ENCODE measurements at regions not wholly inside any gene's neighbourhood (a gene's known extent, or its start where the extent isn't known, plus 50 kb on each side); places are given as distances from the start of the nearest gene placed in this dataset.
"Not testable (repeated sequence)": the region's sequence is repeated elsewhere in the genome, so short reads cannot be mapped to it uniquely, and the experiment has no call there.

DNA sequence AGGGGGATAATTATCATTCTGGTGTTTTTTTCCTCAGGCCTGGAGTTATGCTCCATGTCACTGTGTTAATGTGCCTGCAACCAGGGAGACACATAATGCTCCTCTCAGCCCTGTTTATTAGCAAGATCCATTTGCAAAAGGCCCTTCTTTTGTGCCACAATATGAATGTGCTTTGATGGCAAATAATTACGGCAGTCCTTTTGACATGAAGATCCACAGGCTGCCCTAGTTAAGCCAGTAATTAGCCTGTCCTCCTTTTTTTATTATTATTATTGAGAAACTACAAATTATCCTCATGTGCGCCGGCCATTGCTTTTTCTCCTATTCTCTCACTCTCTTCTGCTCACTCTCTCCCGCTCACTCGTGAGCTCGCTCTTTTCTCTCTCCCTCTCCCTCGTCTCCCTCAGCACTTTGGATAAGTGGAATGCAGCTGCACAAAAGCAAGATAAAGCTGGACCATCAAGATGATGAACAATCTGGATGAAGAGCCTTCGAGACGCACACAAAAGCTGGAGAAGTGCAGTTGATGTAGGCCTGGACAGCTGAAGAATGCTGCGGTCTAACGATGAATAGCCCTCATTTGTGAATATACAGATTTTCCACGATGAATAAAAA, 762.3 kb downstream of the BCL11A start:
- DNase-seq (ENCODE audit: low read depth) = no peak

DNA sequence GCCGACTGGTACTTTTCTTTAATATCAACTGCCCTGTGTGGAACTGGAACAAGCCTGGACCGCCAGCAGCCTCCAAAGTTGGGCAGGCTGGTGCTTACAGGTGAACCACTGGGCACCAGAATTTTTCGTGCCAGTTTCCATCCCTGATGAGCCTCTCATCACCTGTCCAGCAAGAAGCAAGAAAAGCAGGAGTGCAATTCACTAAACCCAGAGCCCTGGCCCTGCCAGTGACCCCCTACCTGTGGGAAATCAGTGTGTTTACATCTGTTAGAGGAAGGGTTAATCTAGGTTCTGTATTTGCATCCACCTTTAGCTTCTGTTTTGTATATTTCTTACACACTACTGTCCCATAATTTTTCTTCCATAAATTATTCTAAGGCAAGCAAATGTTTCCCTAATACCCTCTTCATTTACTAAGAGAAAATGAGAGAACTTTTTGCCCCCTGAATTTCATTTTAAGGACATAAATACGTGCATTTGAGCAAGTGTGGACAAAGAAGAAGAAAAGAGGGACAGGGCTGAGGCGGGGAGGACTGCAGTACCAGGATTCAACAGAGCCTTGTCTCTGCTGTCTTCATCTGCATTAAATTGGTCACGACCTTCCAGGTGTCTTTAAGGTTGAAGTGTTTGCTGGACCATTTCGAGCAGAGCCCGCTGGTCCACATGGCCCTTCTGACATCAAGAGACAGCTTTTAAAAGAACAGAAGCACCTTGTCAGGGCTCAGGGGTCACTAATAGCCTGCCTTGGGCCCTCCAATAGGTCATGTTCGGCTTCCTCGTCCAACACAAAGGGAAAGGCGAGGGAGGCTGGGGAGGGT, 763.1 kb downstream of the BCL11A start:
- no peak for DNase-seq (ENCODE audit: low read depth)

DNA sequence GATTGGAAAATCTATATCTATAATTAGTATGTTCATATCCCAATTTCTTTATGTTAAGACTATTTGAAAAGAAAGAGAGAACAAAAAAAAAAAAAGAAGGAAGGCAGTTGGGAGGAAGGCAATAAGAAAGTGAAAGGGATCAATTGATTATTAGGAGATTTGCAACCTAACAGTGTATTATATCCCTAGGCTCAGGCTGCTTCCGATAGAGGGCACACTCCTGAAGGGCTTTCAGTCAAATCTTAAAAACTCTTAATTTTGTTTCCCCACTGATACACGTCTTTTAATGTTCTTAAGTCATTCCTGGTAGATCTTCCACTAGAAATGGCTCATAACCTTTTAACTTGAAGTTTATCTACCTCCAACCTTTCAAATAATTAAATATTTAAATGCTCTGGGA, 763.9 kb downstream of the BCL11A start:
- no peak for DNase-seq (ENCODE audit: low read depth)

DNA sequence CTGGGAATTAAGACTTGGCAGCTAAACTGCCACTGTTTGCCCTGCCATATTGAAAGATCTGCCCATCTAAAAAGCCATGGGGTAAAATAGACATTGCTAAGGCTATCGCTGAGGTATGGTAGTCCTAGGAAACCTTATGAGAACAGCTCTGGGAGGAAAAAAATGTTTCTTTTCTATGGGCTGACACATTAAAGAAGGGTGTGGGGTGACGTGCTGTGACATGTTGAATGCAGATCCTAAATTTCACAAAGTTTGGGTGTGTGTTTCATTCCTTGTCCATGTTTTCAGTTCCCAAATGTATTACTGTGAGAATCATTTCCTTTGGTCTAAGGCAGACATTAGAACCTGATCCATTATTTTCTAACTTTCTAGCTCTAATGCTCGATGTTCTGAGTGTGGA, 766.4 kb downstream of the BCL11A start:
- DNase-seq (ENCODE audit: low read depth) = no peak

DNA sequence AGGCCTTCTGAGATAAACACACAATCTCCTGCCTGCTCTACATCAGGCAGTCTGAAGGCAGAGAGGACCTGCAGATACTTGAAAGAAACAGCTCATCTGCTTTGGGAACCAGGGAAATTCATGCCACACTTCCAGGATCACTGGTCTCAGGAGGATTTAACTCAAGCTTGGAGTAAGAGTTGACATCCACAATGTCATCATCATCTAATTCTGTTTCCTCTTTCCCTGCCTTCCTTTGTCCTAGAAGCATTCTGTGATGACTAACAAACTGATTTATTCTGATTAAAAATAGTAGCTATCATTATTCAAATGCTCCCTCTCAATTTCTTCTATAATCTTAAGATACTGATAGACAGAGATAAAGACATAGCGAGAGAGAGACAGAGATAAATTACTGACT, 766.8 kb downstream of the BCL11A start:
- no peak for DNase-seq (ENCODE audit: low read depth)

DNA sequence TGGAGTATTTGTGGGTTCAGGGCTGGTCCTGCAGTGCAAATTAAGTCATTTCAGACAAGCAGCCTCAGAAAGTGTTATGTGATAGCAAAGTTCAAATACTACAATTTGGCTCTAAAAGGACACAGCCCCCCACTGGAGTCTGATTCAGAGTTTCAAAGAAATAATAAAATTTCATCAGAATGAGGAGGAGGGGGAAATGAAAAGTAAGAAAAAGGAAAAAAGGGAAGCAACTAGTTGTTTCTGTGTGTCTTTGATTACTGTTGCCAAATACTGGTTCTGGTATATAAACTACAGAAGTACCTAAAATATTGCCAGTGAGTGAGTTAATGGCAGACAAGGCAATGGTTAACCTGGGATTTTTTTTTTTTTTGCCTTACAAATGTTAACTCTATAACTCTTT, 773.9 kb downstream of the BCL11A start:
- no peak for DNase-seq (ENCODE audit: low read depth)

DNA sequence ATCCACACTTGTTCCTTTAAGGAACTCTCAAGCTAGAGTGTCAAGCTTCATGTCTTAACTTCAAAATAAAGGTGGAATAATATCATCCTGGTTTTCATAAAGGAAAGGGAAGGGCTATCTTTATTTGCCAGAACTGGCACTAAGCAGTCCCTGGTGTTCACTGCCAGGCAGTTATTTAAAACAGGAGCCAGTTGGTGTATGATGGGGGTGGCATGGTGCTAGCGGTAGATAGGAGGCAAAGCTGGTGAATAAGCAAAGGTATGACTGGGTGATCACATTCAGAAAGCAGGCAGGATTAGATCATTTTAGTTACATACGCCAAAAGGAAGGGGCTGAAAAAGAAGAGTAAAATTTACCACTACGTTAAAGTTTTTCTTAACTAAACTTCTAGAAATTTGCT, 776.3 kb downstream of the BCL11A start:
- DNase-seq (ENCODE audit: low read depth) = no peak

DNA sequence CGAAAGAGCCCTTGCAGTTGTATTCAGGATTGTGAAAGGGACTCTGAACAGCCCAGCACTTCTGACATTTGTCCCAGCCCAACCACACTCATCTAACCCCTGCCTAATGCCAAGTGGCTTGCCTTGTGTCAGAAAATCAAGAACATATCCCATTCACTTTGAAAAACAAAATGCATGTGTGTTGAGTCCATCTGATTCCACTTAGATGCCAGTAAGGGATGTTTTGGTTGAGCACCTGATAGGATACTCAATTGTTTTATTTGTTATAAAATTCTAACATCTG, 776.8 kb downstream of the BCL11A start:
- no peak for DNase-seq (ENCODE audit: low read depth)

DNA sequence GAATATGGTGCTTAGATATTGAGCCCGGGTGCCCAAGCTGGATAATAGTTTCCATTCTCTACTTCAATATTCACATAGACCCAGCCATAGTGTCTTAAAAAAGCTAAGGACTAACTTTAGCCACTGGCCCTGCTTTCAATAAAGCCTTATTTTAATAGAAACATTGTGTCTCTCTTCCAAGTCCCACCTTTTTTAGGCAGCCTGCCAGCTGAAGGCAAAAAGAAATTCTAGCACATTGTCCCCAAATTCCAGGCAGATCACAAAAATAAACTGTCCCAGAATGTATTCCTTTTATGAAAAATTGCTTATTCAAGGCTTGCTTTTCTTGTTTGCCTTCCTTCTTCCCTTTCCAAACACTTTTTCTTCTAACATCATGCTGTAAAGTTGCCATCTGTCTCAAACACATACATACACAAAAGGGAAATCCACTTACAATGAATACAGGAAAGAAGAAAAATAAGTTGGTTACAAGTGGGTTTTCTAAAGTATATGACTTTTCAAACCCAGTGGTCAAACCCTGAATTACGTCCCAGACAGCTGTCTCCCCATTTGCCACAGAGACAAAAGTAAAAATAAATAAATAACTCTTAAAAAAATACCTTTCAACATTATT, 778.5 kb downstream of the BCL11A start:
- DNase-seq (ENCODE audit: low read depth) = no peak

DNA sequence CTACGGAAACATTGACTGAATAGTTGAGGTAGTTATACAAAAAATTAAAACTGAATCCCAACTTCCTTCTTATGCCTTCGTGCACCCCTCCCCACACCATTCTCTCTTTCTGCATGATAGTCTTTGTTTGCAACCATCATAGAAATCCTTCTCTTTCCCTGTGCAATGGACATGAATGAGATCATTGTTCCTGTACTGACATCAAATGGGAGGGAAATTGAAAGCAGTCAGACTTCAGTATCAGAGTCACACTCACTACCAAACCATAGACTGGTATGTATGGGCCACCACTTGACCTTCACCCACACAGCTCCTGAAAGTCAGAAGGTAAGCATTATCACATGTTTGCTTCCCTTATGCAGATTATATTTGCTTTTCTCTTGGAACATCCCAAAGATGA, 782.8 kb downstream of the BCL11A start:
- no peak for DNase-seq (ENCODE audit: low read depth)

DNA sequence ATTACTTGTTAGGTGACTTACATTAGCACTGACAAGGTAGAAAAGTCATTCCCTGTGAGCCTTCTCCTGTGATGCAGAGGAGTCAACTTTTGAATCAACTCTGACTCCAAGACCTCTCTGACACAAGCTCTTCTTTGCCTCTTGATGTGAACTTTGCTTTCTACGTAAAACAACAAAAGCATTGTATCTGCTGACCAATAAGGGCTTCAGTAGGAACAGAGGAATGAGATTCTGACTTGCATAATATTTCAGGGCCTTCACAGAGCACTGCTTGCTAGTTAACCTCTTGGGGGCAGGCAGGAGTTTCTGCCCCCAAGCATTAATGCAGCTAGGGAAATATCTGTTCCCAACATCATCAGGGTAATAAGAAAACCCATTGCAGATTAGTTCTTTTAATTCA, 791.5 kb downstream of the BCL11A start:
- no peak for DNase-seq (ENCODE audit: low read depth)

DNA sequence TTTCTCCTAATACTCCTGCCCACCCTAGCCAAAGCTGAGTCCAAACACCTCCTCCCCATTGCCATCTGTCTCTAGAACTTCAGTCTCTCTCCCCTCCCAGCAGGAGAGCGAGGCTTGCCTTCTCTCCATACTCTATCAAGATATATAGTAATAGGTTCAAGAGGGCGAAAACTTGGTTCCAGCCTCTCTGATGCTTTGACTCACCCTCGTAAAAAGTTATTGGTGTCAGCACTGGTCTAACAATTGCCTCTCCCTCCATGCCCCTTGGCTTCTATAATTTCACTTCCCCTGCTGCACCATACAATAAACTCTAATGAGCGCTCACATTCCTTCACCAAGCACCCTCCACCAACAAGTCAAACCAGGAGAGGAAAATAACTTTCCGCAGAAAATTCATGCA, 797.3 kb downstream of the BCL11A start:
- DNase-seq (ENCODE audit: low read depth) = no peak

DNA sequence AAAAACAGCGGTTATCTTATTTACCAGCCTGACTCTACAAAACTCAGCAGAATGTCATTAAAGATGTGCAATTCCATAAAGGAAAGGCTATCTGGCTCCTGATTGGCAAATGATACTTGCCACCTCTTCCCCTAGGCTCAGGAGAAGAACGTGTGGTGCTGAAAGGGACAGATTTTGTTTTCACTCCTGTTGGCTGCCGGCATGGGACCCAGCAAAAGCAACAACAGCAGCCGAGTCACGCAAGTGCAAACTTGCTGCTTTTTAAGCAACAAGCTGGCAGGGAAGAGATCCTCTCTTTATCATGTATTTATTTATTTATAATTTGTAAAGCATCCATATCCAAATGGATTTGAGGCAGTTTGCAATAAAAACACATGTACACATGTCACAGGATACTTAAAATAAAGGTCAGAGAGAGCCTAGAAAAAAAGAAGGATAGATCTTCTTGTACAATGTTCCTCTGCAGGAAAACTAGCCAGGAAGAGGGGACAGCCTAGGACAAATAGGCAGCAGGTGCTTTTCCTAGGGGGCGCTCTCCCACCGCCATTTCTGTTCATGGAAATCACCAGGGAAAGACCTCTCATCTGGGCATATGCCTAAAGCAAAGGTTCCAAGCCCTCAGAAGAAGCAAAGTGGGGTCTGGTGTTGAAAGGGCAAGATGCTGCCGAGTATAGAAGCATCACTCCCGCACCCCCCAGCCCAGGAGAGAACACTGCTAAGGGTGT, 799.3 kb downstream of the BCL11A start:
- DNase-seq (ENCODE audit: low read depth) = no peak

DNA sequence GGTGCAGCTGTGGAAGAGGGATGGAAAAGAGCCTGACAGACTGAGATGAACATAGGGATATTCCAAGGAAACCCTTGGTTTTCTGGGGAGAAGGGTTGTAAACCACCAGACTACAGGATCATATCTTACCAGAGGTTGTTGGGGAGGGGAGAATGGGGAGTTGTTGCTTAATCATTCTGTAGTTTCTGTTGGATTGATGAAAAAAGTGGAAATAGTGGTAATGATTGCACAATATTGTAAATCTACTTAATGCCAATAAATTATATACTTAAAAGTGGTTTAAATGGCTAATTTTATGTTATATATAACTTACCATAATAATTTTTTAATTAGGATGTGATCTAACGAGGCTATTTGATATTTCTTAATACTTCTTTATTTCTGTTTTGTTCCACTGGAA, 800.9 kb downstream of the BCL11A start:
- no peak for DNase-seq (ENCODE audit: low read depth)

DNA sequence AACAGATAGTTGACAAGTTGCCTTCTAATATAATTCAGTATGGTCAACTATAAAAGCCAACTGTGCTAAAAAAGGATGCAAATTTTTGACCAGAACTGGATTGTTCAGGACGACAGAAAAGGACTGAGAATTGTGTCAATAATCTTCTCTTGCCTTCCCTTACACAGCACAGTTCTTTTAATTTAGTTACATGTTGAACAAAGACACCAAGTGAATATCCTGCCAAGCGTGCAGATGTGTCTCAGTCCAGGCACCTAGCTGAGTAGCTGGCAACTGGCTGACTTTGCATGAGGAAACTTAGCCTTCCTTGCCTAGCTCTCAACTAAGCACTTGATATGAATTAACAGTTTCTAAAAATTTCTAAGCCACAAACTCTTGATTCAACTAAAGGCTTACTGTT, 801.4 kb downstream of the BCL11A start:
- DNase-seq (ENCODE audit: low read depth) = no peak

DNA sequence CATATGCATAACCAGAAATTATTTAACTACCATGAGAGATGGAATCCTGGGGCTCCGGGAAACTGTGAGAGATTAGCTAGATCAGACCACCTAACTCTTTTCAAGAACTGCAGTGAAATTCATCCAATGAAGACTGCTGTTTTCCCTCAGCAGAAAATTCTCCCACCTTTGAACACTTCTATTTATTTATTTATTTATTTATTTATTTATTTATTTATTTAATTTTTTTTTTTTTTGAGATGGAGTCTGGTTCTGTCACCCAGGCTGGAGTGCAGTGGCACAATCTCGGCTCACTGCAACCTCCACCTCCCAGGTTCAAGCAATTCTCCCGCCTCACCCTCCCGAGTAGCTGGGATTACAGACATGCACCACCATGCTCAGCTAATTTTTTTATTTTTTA, 802.2 kb downstream of the BCL11A start:
- DNase-seq (ENCODE audit: low read depth) = not testable (repeated sequence)

DNA sequence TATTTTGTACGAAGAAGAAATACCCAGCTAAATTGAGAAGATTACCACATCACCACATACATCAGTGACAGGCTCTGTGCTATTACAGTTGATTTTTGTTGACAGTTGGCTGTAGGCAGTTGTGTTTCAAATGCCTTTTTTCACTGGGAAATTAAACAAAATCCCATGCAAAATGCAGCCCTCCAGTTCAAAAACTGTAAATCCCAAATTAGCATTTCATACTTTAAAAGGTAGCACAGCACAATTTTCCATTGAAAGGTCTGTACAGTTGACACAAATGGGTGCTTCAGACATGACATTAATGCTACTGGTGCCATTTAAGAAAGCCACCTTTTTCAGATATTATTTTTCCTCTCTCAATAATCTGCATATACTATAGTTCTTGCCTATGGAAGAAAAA, 807.2 kb downstream of the BCL11A start:
- no peak for DNase-seq (ENCODE audit: low read depth)

DNA sequence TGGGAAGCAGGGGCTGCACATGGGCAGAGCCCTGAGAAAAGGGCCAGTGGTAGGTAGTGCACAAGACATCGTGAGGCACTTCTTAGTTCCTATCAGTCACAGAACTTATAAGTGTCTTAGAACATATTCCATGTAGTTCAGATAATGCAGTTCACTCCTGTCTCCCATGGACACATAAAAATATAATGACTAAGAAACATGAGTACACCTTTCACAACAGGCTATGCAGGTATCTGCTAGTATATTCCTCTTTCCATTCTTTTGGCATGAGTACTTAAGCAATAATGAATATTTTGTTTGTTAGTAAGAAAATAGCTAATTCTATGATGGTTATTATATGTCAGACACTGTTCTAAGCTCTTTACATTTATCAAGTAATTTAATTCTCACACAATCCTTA, 808.4 kb downstream of the BCL11A start:
- DNase-seq (ENCODE audit: low read depth) = no peak

DNA sequence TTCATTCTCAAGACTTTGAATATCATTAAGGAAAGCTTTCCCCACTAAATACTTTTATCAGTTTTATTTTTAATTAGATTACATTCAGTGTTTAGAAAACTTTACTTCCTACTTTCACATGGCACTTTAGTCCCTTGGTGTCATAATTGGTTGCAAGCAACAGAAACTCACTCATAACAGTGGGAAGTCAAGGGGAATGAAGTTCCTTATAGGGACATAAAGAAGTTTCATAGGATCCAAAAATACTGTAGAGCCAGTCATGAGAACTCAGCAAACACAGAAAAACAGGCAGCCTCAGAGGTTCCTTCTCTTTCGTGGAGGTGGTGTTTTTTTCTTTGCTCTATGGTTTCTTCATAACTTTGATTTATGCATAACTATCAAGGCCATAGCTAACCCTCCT, 809.0 kb downstream of the BCL11A start:
- no peak for DNase-seq (ENCODE audit: low read depth)

DNA sequence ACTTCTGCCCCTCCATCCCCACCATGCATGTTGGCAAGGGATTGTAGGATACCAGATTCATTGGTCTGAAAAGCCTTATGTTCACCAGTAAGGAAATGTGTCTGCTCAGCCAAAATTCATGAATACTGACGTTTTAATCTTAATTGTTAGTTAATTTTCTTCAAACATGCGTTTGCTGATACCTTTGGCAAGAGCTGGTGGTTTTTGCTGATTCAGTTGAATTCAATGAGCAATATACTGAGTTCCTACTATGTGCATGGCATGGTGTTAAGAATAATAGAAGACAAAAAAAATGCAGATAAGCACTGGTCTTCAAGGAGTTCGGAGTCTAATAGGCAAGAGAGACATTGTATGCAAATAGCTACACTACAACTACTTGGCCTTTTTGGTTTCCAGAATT, 811.6 kb downstream of the BCL11A start:
- no peak for DNase-seq (ENCODE audit: low read depth)

DNA sequence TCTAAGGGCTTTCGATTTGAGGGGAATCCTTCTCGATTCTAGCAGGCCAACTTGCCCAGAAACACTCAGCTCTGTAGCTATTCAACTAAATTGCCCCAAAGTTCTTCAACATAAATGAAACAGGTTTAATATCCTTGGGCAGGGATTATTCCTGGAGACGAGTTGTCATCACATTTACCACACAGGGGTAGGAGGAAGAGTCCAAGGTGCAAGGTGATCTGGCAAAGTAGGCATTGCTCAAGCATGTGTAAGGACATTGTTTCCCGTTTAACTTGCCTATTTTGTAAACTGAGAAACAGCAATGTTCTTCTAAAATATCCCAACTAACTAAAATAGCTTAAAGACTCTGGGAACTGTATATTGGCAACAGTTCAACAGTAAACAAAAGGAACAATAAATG, 814.3 kb downstream of the BCL11A start:
- DNase-seq (ENCODE audit: low read depth) = no peak

DNA sequence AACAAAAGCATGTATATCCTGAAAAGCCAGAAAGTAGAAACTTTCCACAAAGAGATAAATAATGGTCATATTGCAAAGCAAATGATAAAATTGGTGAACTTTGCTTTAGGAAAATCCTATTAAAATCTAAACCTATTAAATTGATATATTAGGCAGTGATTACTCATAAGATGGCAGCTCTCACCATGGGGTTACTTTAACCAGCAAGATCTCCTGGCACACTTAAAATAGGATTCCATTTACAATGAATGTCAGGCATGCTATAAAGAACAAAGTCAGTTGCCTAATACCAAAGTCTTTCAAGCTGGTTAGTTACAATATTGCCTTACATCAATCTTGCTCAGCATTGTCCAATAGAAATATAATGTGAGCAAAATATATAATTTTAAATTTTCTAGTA, 816.2 kb downstream of the BCL11A start:
- DNase-seq (ENCODE audit: low read depth) = no peak

DNA sequence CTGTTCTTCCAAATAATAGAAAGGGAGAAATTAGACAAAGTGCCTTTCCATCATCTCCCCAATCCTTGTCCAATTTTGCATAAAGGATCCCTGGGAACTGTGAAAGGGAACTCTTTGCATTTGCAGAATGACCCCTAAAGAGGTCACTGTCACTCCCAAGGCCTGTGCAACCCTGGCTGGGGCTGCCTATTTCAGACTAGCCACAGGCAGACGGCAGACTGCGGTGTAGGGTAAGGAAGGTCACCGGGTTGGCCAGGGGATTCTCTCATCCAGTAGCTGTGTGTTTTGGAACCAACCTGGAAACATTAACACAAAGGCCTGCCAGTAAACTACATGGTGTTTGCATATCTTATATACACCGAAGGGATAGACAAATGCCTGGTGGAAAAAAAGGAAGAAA, 818.7 kb downstream of the BCL11A start:
- DNase-seq (ENCODE audit: low read depth) = no peak
